ENCODE measurements at regions not wholly inside any gene's neighbourhood (a gene's known extent, or its start where the extent isn't known, plus 50 kb on each side); places are given as distances from the start of the nearest gene placed in this dataset.
"Not testable (repeated sequence)": the region's sequence is repeated elsewhere in the genome, so short reads cannot be mapped to it uniquely, and the experiment has no call there.

- no peak for DNase-seq
Measured at GRCh38 chr6:50998905-50999304, 180.2 kb downstream of the TFAP2B start.

GRCh38 chr6:51001399-51001798, 182.7 kb downstream of the TFAP2B start:
- no peak for DNase-seq

DNA sequence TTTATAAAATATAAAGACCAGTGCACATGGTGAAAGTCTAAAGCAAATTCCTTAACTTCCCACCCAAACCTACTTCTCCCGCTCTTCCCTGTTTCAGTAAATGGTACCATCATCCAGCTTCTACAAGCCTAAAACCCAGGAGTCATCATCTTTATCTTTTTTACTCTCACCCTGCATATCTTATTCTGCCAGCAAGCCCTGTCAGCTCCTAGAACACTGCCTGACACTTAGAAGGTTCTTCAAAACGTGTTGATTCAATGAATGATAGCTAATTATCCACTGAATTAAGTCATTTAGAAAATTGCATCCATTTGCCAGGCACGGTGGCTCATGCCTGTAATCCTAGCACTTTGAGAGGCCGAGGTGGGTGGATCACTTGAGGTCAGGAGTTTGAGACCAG, 185.7 kb downstream of the TFAP2B start:
- DNase-seq = no peak

DNA sequence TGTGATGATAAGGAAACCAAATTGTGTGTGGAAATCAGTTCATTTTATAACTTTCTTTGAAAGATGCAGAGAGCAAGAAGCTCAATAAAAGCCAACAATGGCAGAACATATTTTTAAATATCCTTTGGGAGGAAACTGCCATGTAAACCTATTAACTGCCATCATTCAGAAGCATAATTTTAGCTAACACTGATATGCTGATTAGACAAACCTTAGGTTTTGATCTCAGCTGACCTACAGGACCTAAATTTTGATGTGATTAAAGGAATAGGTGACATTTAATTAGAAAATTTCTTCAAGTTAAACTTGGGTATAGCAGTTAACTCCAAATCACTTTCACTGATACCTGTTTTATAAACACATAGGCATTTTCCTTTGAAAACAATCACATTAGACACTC, 187.1 kb downstream of the TFAP2B start:
- DNase-seq = no peak

GRCh38 chr6:51007237-51007636, 188.6 kb downstream of the TFAP2B start:
- DNase-seq = no peak

GRCh38 chr6:51008693-51009092, 190.0 kb downstream of the TFAP2B start:
- DNase-seq = not testable (repeated sequence)

GRCh38 chr6:51013376-51013775, 194.7 kb downstream of the TFAP2B start:
- DNase-seq = no peak

GRCh38 chr6:51015394-51015793, 196.7 kb downstream of the TFAP2B start:
- DNase-seq = no peak

DNA sequence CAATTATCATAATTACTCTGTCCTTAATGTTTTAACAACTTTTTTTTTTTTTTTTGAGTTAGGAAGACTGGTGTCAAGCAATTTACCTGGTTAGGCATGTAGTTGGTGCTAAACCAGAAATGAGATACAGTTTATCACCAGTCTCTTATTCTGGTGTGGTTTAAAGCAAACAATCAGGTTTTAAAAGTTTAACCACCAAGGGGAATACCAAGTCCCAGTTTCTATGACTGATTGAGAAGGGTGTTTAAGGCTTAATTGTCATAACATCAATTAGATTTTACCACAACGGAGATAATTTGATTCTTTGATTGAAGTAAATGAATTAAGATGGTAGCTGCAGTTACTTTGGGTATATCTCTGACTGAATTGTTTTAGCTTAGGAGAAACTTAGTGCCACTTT, 197.8 kb downstream of the TFAP2B start:
- no peak for DNase-seq

DNA sequence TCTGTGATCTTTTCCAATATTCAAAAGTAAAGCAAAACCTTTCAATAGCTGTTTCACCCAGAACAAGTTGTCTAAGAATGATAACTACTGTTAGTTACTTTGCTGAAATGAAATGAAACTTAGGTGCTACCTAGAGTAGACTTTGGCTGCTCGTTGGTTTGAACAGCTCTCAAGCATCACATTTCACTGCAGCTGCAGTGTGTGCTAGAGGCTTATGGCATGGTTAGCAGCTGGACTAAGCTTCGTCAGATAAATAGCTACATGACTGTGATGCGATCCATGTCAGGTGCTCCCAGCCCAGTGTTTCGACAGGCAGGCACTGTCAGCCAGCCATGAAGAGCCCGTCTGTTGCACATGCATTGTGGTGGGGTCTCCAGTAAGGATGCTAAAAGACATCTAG, 201.1 kb downstream of the TFAP2B start:
- no peak for DNase-seq

- no peak for DNase-seq
Measured at GRCh38 chr6:51021171-51021570, 202.5 kb downstream of the TFAP2B start.

- no peak for DNase-seq
Measured at GRCh38 chr6:51024126-51024525, 205.5 kb downstream of the TFAP2B start.

DNA sequence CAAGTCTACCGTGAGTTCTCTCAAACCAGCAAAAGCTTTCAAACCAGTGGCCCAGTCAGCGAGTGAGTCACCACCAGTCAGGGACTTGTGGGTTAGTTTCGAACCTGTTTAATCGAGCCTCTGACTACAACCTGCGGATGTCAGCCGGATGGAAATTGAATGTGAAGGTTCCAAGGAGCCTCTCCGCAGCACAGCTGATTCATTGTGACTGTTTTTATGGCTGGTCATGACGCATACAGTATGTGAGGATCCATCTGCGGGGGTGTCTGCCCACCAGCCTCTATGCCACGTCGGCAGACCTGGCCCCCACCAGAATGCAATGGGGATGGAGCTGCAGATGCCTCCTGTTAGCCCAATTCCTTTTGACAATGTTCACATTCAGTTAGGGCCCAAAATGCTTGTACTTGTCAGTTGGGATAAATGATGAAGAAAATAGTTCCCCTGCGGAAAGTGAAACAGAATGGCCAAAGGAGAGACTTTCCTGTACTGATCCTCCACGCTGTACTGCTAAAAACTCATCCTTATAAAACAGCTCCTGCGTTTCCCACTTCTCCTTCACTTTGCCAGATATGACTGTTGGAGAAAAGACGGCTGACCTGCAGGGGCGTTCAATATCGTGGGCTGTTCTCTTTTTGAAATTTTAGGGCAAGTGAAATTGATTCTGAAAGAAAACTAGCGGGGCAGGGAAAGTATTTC, 206.6 kb downstream of the TFAP2B start:
- DNase-seq = no peak

DNA sequence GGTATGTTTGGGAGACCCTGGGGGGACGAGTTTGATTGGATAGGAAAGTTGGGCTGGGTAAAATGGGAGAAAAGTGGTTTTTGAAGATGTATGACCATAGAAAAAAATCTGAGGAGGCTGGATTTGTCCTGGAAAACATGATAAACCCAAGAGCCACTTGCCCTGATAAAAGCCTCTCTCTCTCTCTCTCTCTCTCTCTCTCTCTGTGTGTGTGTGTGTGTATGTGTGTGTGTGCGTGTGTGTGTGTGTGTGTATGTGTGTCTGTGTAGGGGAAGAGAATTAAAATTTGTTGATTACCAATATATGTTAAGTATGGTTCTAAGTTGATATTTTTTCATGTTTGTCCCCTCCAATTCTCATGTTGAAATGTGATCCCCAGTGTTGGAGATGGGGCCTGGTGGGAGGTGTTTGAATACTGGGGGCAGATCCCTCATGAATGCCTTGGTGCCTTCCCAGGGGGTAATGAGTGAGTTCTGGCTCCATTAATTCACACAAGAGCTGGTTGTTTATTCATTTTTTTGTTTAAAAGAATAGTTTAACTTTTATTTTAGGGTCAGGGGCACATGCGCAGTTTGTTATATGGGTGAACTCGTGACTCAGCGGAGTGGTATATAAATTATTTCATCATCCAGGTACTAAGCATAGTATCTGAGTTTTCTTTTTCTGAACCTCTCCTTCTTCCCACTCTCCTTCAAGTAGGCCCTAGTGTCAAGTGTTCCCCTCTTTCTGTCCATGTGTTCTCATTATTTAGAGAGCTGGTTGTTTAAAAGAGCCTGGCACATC, 208.8 kb downstream of the TFAP2B start:
- no peak for DNase-seq

GRCh38 chr6:51028276-51028675, 209.6 kb downstream of the TFAP2B start:
- DNase-seq = no peak

- DNase-seq = no peak
Measured at GRCh38 chr6:51029561-51029960, 210.9 kb downstream of the TFAP2B start.

GRCh38 chr6:51045548-51045947, 226.9 kb downstream of the TFAP2B start:
- no peak for DNase-seq

- DNase-seq = no peak
Measured at GRCh38 chr6:51049288-51049982, 230.8 kb downstream of the TFAP2B start.

- DNase-seq = peak; percentile 87
Measured at GRCh38 chr6:51049983-51050877, 231.6 kb downstream of the TFAP2B start.

DNA sequence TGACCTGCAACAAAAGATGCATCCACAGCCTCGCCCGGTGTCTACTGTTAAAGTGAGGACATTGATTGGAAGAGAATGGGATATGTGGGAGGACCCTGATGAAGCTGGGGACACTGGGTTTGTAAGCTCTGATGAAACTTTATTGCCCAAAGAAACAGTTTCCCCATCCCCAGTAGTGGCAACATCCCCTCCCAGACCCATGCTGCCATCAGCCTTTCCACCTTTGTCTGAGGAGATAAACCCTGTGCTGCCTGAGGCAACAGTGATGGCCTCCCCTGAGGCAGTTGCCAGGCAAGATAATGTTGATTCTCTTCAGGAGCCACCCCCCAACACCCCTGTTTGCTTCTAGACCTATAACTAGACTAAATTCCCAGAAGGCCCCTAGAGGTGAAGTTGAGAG, 234.0 kb downstream of the TFAP2B start:
- not testable (repeated sequence) for DNase-seq

DNA sequence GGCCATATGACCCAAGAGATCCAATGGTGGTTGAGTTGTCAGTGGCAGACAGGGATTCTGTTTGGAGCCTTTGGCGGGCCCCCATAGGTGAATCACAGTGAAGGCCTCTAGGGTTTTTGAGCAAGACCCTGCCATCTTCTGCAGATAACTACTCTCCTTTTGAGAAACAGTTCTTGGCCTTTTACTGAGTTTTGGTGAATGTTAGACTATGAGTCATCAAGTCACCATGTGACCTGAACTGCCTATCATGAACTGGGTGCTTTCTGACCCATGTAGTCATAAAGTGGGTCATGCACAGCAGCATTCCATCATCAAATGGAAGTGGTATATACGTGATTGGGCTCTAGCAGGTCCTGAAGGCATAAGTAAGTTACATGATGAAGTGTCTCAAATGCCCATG, 236.6 kb downstream of the TFAP2B start:
- DNase-seq = not testable (repeated sequence)

- DNase-seq = no peak
Measured at GRCh38 chr6:51057296-51057695, 238.6 kb downstream of the TFAP2B start.

GRCh38 chr6:51060262-51060762, 241.6 kb downstream of the TFAP2B start:
- peak; percentile 3 for DNase-seq

Data from hematopoietic multipotent progenitor cell treated with erythropoietin and hydrocortisone succinate and interleukin-3 and kit ligand, for 4 days (in vitro differentiated cells).